NOMO-1 treated with dmso at 0.1 percent for 144 hours (cell line): ENCODE measurements at regions not wholly inside any gene's neighbourhood (a gene's known extent, or its start where the extent isn't known, plus 50 kb on each side); places are given as distances from the start of the nearest gene placed in this dataset.

ENCODE experiments used
- DNase-seq: peaks from one replicate; lab custom pipeline; 2025; ENCODE audit not compliant: unreplicated experiment; lab: John Stamatoyannopoulos, UW

DNA sequence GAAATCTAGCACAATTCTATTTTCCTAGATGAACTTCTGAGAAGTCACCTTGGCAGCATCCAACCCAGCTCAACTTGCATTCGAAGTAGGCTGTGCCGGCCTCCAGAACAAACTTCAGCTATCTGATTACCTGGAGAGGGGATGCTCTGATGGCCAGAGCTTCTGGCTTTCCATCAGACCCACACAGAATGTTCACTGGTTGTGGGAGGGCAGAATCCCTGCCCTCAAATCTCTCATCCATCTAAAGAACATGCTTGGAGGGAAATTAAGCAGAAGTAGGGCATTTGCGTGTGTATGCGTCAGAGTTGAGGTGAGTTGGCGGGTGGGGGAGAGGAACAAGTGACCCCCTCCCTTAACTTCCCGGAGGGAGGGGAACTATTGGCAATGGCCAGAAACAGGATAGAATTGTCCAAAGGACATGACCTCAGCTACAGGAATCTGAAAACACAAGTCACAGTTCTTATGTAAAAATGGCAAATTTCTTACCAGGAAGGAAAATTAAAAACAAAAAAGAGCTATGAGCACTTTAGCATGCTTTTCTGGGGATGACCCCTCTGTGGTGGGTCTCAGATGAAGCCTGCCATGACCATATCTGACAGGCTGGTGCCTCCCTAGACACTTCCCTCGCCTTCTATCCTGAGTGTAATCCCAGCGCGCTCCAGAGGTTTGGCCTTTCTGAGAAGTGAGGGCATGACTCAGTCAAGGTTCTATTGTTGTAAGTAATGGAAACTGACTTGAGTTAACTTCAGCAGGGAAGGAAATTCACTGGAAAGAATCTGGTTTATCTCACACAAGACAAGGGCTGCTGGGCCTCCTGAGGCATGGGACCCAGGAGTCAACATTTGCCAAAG lies 278.8 kb downstream of the RPS24 start:
- no peak for DNase-seq

DNA sequence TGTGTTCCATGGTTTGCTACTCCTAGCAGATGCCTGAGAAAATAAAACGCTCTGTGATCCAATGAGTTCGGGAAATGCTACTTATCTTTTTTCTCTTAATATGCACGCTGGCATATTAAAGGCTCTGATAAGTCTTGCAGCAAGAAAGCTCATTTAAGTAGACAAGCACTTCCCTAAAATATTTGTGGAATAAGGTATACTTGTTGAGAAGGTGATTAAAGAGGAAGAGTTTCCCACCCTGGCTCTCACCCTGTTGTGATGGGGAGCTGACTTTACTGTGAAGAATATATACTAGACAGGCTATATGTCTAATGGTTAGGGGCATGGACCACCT lies 279.4 kb downstream of the RPS24 start:
- no peak for DNase-seq

DNA sequence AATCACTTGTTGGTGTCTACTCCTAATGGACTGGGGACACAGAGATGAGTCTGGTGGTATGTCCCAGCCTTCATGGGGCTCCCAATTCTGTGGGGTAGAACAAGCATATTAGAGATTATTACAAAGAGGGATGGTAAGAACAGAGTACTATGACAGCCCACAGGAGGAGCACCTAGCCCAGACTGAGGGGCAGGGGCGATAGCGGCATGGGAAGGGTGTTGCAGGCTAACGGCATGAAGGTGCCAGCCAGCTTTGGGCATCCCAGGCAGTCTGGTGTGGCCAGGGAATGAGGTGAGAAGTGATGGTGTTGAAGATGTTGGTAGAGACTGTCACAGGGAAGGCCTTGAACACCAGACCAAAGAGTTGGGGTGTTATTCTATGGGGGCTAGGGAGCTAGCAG lies 280.0 kb downstream of the RPS24 start:
- DNase-seq = no peak

DNA sequence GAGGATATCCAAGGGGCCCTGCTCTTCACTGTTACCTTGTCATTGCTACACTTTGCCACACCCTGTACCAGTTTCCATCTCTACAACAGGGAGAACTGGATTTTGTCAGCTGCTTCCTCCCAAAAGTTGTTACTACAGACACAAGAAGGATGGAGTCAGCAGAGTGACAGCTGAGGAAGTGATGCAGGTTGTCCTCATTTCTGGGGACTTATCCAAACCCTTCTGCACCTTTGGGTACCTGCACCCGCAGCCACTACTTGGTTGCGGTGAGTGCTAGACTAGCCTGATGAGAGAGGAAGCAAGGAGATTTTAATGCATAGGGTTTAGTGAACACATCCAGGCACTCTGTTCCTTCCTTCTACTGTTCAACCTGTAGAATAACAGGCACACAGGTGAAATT lies 281.0 kb downstream of the RPS24 start:
- no peak for DNase-seq

DNA sequence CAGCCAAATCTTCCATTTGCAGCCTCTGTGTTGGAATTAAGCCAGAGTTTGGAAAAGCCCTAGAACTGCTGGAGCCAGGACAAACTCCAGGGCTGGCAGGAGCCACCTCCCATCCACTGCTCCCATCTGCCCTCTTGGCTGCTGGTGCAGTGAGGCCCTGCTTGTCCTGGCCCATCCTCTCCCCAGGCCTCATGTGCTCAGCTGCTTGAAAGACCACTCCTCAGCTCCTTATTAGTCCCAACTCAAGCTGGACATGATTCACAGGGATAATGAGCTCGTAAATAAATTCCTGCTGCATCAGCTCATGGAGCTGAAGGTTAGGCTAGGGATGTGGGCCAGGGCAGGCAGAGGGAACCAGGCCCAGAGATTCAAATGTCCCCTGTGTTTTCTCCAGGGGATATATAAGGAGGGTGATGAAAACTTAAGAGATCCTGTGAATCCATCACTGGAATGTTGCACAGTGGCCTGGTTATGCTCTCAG lies 282.8 kb downstream of the RPS24 start:
- no peak for DNase-seq

DNA sequence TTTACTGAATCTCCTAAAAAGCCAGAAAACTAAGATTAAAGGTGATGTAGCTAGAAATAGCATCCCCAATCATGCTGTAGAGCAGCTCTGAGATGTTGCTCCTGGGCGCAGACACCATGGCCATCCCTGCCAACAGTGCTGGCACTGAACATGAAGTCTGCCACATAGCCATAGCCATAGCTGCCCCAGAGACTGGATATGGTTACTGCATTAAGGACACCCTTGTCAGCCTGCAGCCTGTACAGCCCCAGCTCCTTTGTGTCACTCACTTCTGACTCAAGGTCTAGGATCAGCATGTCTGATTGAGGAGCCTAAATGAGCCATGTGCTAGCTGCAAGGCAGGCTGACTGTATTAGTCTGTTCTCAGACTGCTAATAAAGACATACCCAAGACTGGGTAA lies 284.6 kb downstream of the RPS24 start:
- no peak for DNase-seq

DNA sequence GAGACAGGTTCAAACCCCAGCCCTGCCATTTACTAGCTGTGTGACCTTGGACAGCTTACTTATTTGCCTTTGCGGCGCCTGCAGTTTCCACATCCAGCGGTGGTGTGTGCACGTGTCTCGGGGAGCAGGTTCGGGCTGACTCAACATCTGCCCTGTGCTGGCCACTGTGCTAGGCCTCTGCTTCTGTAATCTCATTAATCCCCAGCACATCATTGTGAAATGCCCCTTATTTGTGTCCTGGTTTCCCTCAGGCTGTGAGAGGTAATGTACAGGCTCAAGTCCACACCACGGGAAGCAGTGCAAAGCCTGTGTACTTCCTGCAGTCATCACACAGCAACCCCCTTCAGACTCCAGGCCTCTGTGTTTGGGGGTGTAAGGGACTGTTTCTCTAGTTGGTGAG lies 285.7 kb downstream of the RPS24 start:
- DNase-seq = no peak

DNA sequence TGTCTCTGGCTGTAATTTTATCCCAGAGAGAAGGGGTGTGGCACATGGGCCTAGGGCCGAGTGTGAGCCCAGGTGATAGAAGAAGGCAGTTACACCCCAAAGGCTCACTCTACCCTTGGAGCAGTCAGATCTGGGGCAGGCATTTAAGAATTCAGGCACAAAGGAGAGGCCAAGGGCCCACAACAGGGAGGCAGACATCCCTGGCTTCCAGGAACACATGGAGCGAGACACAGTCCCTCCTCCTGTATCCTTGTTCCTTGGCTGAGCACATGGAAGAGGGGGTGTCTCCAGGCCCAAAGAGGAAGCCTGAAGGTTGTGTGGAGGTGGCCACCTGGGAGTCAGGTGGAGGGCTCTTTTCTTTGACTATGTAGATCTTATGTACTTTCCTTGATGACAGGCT lies 286.2 kb downstream of the RPS24 start:
- DNase-seq = no peak

DNA sequence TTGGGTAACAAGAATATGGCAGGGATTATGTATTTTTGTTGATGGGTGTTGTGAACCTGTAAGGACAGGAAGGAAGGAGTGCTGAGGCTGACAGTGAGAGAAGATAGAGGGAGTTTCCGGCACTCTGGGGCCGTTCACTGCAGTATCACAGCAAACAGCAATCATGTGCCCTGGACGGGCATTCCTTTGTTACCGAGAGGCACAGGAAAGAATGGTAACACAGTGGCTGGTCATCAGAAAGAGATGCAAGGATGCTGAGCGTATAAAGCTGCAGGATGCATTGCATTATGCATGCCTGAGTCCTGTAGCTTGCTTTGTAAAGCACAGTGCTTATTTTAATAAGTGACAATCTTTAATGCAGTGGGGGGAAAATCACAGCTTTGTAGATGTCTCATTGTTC lies 286.8 kb downstream of the RPS24 start:
- no peak for DNase-seq

DNA sequence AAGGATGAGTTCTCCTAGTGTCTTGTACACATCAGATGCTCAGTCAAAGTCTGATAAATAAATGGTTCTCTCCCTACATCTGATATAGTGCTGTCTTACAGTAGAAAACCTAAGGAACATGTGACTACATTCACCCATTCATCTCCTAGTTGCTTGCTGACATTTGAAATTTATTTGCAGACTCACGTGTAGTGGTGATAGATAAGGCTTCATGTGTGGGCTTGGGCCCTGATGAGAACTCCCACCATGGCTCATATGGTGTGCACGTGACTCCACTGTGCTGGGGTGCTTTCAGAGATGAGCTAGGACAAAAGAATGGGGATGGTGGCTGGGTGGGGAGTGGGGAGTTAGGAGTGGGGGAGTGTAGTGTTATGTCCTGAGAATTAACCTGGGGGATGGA lies 287.3 kb downstream of the RPS24 start:
- DNase-seq = no peak

DNA sequence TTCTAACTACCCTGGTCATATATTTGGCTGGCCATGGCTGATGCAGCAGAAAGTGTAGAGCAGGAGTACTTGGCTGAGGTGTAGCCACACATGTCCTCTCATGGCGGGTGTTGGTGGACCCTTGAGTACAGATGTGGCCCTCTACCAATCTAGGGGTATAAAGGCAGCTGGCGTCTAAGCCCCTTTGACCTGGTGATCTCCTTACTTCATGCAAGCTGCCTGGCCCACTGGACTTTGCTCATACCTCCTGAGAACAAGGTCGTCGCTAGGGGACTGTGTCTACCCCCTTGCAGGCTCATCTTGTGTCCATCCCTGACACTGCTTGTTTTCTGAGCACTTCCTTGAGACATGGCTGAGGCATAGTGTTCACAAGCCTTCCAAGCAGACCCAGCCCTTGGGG lies 287.8 kb downstream of the RPS24 start:
- DNase-seq = no peak

DNA sequence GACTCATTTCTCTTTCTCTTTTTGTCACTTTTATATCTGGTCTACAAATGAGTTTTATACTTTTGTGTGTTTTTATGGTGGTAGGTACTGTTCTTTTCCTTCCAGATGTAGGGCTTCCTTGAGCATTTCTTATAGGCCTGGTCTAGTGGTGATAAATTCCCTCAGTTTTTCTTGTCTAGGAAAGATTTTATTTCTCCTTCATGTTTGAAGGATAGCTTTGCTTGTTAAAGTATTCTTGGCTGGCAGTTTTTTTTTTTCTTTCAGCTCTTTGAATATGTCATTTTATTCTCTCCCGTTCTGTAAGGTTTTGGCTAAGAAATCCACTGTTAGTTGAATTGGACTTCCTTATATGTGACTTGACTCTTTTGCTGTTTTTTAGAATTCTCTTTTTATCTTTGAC lies 292.7 kb downstream of the RPS24 start:
- no peak for DNase-seq

DNA sequence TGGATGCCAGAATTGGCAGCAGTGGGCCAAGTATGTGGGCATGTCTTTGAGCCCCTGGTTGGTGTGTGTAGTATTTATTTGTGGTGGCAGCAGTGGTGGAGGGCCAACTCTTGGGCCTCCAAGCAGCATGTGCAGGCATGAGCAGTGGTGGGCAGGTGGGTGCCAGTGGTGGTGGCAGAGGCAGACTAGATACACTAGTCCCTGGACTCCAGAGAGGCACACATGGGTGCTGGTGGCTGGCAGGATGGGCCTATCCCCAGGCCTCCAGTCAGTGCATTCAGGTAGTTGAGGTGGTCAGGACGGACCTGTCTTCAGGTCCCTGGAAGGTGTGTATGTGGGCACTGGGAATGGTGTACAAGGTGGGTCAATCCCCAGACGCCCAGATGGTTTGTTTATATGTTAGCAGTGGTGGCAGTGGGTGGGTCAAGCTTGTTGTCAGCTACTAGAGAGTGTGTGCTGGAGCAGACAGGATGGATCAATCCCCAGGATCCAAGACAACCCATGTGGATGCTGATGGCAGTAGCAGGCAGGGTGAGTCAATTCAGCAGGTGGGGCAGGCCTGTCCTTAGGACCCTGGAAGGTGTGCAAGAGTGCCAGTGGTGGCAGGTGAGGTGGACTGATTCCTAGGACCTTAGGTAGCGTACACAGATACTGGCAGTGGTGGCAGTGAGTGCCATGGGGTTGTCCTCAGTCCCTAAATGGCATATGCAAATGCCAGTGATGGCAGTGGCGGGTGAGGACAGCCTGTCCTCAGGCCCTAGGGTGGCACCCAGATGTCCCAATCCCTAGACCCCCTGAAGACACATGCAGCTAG lies 294.3 kb downstream of the RPS24 start:
- no peak for DNase-seq

DNA sequence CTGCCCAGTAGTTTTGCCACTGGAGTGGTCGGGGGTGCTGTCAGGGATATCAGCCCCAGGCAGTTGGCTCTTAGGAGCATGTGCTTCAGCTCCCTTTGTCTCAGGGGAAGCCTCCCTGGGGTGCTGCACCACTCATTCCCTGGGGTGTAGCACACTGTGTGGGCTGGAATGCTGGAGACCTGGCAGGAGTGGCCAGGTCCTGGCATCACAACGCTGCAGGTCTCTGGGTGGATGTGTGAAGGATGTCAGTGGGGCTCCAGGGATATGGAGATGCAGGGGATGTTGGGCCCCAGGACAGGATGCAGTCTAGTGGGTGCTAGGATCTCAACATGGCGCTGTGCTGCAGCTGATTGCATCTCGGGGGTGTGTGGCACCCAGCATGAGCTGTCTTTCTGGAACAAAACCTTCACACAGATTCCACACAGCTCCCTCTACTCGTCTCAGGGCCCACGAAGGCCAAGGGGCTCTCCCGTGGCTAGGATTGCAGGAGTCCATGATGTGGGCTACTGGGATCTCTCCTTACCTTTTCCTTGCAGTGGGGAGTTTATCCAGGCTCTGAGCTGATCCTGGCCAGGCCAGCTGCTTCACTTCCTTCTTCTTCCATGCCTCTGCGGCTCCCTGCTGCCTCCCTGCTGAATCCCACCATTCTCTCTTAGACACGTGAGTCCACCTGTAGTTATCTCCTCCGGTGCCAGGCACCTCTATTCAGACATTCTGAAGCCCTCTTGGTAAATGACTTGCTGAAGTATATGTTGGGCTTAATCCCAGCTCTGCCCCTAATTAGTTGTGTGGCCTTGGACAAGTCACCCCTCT lies 295.1 kb downstream of the RPS24 start:
- DNase-seq = no peak

DNA sequence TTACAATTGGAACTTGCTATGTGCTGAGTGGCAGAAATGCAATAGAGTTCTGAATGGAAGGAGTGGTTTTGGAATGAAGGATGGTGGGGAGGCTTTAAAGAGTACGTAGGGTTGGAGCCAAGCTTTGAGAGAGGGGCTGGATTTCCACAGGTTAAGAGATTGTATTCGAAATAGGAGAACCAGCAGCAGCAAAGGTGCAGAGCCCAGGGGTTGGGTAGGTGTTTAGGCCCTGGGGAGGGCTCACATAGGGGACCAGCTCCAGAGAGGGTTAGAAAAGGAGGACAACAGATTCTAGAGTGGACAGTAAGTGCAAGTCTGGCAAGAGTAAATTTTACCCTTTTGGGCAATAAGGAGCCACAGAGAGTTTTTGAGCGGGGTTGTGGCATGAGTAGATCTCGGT lies 297.2 kb downstream of the RPS24 start:
- no peak for DNase-seq

DNA sequence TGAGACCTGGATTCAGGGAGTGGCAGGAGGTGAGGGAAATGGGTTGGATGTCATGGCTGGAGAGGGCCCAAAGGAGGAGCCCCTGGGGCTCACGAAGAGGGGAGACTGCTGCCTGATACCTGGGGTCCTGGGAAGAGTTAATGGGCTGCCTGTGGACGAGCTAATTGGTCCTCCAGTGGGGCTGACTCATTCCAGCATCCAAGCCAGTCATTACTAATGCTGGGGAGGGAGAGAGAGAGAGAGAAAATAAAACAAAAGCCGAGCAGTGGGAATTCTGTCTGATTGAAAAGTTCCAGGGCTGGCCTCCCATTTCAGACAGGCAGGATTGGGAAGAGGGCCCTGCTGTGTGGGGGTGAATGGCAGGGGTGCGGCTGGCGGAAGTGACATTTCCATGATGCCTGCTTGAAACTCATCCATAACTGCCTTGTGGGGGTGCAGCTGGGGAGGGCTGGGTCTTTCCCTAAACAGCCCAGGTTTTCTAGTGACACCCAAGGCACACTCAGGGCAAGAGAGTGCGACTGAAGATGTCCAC lies 297.8 kb downstream of the RPS24 start:
- no peak for DNase-seq

DNA sequence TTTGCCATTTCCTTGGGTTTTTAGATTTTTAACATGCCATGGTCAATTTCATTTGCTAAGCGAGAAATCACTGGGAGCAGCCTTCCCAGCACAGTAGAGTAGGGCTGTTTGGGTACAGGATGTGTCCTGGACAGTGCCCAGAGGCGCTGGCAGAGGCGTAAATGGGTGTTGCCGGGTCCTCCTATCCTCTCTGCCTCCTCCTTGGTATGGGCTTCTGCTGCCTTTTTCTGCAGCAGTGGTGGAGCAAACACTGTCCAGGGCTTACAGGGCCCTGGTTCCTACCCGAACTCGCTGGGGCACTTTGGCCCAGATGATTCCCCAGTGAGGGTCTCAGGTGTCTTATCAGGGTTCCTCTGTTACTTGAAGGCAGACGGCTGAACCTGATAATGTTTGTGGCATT lies 298.3 kb downstream of the RPS24 start:
- DNase-seq = no peak

DNA sequence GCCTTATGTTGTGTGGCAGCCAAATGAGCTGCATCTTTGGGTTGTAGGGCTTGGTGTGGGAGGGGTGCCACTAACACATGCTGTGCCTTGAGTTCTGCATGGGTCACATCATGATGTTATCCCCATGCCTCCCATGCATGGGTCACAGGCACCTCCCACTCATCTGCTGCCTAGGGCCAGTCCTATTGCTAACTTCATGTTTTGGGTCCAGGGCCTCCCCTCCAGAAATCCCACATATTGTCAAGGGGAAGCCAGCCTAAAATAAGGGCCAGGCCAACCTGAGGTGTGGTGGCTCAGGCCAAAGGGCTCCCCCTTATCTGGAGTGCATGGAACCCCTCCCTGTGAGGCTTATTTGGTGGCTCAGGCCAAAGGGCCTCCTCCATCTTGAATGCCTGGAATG lies 299.0 kb downstream of the RPS24 start:
- no peak for DNase-seq

DNA sequence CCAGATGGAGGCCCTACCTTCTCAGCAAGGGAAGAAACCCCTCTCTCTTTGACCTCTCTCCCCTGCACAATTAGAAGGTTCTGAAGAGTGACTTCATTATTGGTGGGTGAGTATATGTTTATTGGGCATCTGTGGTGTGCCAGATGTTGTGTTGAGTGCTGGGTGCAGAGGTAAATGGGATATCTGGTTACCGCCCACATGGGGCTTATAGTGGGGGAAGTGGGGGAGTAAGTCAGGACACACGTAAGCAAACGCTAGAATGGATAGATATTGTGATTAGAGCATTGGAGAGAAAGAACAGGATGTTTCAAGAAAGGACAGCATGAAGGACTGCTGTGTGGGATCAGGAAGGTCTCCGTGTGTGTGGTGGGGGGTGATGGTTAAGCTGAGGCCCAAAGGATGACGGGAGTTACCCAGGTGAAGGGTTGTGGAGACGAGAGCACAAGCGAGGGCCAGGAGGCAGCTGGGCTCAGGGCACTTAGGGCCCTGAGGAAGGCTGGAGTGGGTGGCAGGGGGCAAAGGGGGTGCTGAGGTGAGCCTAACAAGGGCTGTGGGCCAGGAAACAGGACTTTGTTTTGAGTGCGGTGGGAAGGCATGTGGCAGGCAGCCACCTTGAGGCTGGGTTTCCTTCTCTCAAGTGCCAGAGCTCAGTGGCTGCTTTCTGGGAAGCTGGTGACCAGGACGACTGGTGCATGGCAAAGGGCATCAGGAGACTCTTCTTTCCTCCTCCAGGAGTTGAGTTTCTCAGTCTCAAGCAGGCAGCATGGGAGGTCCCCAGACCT lies 299.9 kb downstream of the RPS24 start:
- DNase-seq = no peak

DNA sequence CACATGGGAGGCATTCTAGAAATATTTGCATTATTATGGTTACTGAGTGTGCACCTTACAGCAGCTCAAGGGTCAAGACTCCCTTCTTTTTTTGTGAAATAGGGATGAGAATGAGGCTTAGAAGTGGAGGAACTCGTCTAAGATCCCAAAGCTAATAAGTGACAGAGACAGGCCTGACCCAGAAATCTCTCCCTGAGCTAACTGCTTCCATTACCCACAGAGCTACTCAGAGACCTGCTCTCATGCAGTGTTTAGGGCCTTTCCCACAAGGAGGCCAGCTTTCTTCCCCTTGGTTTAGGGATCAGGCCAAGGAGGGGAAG lies 301.7 kb downstream of the RPS24 start:
- no peak for DNase-seq
